ENCODE measurements at regions not wholly inside any gene's neighbourhood (a gene's known extent, or its start where the extent isn't known, plus 50 kb on each side); places are given as distances from the start of the nearest gene placed in this dataset.
"Not testable (repeated sequence)": the region's sequence is repeated elsewhere in the genome, so short reads cannot be mapped to it uniquely, and the experiment has no call there.

DNA sequence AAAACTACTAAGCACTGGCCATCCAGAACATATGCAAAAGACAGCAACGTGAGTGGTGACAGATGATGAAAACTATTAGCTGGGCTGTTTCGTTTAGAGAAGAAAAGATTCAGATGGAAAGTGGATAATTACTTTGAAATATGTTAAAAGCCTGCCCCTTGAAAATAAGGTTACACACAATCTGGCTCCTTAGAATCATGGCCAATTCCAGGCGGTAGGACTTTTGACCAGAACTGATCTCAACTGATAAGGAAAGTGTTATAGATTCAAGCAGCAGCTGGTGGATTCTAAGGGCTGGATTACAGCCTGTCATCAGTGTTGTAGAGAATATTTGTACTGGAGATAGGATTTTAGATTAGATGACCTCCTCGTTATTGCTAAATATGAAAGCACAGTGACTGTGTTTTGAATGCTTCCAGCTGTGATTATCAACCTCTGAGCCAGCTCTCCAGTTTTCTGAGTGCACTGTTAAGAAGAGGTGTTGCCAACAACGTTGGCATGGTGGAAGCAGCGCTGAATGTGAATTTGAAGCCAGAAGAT lies 75.1 kb downstream of the KBTBD2 start:
- not testable (repeated sequence) for DNase-seq

DNA sequence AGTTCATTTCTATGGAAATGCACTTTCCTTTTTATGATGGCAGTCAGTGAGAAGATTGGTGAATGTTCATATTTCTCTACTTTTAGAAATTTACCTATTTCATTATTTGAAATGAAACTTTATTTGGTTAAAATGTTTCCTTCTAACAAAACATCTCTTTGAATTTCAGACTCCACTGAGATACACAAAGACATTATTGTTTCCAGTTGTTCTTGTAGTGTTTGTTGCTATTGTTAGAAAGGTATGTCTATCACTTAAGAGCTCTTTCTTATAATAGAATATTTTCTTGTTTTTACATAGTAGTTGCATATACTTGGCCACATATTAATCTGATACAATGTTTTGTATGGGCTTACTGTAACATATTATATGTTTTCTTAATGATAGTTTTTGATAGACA lies 76.8 kb downstream of the KBTBD2 start:
- DNase-seq, result not testable (repeated sequence)

DNA sequence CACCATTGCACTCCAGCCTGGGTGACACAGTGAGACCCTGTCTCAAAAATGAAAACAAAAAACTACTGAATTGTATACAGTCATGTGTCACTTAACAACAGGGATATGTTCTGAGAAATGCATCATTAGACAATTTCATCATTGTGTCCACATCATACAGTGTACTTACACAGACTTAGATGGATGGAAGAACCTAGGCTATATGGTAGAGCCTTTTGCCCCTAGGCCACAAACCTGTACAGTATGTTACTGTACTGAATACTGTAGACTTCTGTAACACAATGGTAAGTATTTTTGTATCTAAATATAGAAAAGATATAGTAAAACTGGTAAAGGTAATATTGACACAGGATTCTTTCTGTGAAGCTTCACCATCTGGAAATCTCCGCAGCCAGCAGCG lies 81.7 kb downstream of the KBTBD2 start:
- DNase-seq, result no peak

DNA sequence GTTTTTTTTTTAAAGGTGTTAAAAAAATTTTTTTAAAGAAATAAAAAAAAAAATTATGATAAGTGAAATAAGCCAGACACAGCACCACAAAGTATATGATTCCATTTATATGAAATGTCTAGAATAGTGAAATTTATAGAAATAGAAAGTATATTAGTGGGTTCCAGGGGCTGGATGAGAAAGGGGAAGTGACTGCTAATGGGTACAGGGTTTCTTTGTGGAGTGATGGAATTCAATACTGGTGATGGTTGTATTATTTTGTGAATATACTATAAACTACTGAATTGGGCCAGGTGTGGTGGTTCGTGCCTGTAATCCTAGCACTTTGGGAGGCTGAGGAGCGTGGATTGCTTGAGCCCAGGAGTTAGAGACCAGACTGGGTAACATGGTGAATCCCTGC lies 82.2 kb downstream of the KBTBD2 start:
- no peak for DNase-seq

DNA sequence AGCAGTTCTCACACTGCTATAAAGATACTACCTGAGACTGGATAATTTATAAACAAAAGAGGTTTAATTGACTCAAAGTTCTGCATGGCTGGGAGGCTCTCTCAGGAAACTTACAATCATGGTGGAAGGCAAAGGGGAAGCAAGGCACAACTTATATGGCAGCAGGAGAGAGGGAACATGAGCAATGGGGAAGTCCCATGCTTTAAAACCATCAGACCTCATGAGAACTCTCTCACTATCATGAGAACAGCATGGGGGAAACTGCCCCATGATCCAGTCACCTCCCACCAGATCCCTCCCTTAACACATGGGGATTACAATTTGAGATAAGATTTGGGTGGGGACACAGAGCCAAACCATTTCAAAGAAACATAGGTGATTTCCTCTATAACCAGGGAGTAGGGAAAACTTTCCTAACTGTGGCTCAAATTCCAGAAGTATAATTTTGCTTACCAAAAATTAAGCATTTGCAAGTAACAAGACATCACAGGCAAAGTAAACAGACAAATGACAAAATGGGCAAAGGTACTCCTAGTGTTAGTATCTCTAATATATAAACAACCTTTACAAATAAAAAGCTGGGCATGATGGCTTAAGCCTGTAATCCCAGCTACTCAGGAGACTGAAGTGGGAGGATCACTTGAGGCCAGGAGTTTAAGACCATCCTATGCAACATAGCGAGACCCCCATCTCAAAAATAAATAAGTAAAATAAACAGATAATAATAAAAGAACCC lies 88.0 kb downstream of the KBTBD2 start:
- DNase-seq, result no peak

DNA sequence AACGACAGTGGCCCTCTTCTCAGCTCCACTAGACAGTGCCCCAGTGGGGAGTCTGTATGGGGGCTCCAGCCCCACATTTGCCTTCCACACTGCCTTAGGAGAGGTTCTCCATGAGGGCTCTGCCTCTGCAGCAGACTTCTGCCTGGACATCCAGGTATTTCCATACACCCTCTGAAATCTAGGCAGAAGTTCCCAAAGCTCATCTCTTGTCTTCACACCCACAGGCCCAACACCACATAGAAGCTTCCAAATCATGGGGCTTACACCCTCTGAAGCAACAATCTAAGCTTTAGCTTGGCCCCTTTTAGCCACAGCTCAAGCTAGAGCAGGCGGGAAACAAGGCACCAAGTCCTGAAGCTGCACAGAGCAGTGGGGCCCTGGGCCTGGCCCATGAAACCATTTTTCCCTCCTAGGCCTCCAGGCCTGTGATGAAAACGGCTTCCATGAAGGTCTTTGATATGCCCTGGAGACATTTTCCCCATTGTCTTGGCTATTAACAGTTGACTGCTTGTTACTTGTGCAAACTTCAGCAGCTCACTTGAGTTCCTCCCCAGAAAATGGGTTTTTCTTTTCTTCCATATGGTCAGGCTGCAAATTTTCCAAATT lies 89.2 kb downstream of the KBTBD2 start:
- no peak for DNase-seq

DNA sequence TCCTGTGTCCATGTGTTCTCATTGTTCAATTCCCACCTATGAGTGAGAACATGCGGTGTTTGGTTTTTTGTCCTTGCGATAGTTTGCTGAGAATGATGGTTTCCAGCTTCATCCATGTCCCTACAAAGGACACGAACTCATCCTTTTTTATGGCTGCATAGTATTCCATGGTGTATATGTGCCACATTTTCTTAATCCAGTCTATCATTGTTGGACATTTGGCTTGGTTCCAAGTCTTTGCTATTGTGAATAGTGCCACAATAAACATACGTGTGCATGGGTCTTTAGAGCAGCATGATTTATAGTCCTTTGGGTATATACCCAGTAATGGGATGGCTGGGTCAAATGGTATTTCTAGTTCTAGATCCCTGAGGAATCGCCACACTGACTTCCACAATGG lies 98.5 kb downstream of the KBTBD2 start:
- DNase-seq, result not testable (repeated sequence)

DNA sequence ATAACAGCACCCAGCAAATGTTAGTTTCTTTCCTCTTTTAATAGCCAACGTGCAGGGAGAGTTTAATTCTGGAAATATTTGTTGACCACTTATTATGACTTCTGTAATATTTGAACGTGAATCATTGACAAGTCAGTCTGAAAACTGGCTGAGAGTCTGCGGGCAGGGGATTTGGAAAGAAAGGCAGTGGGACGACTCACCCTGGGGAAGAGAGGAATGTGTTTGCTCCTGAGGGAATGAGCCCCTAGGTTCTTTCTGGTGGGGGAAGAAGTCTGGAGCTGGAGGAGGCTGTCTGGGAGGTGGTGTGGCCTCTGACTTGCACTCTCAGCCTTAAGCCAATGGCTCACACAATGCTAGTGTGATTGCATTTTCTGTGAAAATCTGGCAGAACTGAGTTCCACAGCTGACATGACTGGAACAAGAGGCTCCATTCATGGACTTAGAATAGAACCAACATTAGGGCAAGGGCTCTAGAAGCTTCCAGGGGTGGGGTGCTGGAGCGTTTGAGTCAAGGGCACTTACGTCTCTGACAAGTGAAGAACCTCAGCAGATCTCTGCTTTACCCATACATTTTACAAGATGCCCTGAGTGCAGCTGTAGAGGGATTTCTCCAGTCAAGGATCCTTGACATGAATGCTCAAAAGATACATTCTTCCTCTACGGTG lies 100.7 kb downstream of the KBTBD2 start:
- DNase-seq, result not testable (repeated sequence)

DNA sequence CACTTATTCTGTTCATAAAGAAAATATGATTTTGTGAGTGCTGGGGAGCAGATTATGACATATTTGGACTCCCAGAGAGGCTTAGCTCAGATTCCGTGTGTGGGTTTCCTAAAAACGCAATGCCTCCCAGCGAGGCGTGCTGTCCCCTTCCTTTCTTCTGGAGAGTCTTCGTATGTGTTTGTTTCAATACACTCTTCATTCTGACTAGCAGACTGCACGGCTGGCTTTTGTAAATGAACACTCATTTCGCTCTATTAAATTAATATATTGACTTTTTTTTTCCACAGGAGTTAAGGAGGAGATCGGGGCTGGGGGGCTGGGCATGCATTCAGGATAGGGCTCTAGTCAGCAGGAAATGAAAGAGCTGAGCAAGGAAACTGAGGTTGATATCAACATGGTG lies 102.3 kb downstream of the KBTBD2 start:
- DNase-seq, result not testable (repeated sequence)

DNA sequence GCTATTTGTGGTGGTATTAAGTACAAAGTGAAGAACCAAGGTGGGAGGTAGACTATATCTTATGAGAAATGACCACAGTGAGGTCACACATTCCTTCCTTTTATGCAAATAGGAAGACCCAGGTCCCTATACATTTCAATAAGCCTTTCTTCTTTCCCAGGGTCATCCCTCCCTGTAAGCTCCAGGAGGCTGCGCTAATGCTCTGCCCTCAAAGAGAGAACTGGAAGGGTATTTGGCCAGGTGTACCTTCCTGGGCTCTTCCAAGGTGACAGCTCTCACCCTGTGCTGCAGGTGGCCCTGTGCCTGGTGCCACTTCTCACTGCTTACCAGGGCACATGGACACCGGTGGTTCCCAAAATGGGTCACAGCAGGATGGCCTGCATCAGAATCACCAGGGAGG lies 103.4 kb downstream of the KBTBD2 start:
- DNase-seq, result not testable (repeated sequence)

DNA sequence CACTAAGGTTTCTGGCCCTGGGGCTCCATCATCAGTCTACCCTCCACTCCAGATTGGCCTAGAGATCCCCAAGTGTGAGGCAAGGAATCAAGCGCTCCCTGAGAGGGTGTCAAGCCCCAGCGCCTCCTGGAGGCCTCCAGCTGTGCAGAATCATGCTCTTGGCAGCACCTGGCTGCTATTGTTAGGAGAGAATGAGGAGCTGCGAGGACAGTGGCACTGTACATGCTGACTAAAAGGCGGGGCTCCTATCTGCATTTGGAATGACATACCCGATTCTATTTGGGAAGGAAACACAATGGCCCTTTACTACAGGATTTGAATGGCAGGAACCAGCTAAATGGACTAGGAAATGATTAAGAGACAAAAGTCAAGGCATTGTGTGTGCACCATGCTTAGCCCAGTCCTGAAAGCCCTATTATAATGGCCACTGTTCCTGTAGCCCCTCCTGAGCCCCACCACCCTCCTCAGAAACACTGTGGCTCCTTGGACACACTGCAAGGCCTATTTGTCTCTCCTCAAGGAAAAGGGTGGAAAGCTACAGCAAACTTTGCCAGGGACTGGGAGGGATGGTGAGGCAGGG lies 106.1 kb downstream of the KBTBD2 start:
- DNase-seq, result not testable (repeated sequence)

DNA sequence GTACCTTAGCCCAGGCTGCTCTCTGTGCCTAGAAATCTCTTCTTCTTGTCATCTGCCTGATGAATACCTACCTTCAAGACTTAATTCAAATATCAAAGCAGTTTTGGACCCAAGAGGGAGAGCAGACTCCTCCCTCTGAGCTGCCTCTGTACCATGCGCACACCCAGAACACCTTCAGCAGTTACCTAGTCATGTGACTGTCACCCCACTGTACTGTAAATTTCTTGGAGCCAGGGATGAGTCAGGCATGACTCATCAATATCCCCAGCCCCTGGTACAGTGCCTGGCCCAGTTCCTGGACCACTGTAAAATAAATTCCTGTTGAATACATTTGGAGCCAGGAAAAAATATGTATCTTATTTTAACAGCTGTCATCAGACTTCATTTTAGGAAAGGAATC lies 111.7 kb downstream of the KBTBD2 start:
- DNase-seq, result not testable (repeated sequence)

DNA sequence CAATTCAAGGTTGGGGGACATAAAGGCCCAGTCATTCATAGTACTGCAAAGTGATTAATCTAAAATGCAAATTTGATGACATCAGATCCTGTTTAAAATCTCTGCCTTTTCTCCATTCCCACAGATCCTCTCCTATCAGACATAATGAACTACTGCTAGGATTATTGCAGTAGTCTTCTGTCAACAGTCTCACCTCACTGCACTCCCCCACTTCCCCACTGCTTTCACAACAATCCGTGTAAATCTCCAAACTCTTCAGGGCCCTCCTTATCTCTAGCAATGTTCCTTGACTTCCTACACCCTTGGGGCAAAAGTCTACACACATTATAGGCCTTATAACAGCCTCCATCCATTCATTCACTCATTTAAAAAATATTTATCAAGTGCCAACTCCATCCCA lies 112.4 kb downstream of the KBTBD2 start:
- no peak for DNase-seq

DNA sequence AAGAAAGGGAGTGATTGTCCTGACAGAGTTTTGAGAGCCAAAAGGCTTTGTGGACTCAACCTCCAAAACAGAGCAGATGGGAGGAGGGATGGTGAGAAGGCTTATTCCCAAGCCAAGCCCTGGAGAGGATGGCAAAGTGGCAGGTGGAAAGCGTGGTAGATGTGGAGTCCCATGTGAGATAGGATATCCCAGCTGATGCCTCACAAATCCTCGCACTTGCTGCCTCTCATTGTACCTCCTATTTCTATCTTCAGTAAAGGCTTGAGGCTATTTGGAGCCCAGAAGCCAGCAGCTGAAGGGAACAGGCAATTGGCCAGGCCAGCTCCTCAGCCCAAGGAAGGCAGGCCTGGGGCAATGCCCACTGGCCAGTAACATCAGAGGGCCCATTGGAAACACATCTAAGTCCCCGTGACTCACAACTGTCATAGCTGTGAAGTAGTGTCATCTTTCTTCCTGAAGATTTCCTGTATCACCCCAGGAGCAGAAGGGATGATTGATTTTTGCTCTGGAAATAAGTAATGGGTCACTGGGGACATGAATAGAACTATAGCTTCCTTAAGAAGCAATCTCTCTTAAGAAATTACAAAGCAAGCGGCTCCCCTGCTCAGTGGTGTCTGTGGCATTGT lies 114.4 kb downstream of the KBTBD2 start:
- DNase-seq, result not testable (repeated sequence)

DNA sequence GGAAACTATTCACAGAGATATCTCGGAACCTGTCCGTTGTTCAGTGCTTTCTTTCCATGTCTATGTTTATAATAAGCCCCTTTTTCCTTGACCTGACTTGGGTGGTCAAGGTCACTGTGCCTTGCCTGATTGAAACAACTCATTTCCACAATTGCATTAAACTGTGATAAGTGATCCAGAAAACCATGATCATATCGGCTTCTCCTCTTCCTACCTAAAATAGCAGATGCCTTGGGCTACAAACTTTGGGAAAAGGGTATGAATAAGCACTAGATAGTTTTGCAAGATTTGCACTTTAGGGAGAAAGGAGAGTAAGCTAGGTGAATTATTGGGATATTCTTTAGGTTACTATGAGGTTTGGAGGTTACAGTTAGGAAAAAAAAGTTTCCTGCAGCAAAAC lies 115.2 kb downstream of the KBTBD2 start:
- not testable (repeated sequence) for DNase-seq

DNA sequence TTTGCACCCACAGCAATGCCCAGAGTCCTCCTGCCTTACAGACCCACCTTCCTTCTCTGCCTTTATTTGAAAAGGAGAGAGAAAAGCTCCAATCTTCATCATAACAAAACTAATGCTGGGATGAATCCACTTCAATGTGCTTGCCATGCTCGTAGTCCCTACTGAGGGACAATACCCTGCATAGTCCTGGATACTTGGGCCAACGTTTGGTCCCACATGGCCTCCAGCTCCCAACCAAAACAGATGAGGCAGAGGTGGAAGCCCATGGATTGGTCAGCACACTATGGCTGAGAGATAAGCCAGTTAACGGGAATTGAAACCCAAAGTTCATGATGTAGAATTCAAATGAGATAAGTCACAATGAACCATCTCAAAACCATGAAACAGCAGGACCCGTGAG lies 115.8 kb downstream of the KBTBD2 start:
- not testable (repeated sequence) for DNase-seq

DNA sequence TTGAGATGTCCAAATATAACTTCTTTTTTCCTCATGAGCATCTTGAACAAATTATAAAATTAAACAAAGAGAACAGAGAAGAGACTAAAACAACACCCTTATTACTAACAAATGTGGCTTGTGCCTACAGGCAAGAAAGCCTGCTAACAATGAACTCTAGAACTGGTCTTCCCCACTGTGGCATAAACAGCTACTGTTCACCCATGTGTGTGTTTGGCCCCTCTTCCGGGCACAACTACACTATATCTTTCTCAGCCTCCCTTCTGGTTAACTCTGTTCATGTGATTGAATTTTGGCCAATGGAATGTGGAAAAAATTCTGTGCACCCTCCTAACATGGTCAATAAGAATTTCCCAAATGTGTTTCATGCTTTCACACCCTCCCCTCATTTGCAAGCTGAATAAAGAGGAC lies 117.0 kb downstream of the KBTBD2 start:
- no peak for DNase-seq

DNA sequence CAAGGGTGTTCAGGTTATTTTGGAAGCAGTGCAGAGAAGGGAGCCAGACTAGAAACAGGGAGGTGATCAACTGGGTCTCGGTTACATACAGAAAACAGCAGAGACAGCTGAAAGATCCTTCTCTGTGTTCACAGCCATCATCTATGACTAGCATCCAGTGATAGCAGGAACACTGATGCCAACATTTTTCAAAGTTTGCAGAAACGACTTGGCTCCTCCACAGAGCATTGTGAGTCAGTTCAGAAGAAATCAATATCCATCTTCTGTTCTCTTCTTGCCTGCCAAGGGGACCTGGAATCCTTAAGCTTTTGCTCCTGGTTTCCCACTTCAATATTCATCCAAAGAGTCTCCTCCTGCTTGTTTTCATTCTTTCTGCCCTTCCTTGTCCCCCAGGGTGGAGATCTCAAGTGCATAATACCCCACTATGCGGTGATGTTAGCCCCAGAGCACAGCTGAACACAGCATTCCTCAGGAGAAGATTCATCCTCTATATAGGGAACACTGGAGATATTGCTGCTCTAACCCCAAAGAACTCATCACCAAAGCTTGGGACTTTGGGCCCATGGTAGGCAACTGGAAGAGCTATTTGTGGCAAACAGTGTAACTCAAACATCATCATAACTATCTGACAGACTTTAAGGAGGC lies 122.6 kb downstream of the KBTBD2 start:
- DNase-seq, result not testable (repeated sequence)

DNA sequence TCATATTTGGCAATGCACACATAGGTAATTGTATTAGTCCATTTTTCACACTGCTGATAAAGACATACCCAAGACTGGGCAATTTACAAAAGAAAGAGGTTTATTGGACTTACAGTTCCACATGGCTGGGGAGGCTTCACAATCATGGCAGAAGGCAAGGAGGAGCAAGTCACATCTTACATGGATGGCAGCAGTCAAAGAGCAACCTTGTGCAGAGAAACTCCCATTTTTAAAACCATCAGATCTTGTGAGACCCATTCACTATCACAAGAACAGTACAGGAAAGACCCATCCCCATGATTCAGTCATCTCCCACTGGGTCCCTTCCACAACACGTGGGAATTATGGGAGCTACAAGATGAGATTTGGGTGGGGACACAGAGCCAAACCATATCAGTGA lies 123.2 kb downstream of the KBTBD2 start:
- DNase-seq, result not testable (repeated sequence)

DNA sequence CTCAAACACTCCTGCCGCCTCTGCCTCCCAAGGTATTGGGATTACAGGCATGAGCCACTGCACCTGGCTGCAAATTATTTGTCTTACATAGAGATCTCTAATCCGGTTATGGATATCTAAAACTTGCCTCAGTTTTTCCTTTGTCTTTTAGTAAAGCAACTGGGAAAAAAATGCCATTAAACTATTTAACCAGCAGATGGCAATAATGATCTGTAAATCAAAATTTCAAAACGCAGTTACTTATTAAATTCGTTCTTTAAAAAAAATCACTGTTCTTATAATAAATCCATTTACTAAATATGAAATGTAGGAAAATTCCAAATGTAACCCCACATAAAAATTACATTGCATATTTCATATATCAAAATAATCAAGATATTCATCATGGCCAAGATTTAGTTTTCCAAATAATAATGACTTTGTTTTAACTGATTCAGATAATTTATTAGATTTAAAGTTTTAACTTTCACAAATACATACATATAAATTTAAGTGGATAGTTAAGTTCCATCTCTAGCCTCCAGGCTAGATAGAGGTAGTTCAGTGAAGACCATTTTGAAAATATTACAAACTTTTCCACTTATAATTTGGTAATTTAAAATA lies 125.8 kb downstream of the KBTBD2 start:
- not testable (repeated sequence) for DNase-seq

DNA sequence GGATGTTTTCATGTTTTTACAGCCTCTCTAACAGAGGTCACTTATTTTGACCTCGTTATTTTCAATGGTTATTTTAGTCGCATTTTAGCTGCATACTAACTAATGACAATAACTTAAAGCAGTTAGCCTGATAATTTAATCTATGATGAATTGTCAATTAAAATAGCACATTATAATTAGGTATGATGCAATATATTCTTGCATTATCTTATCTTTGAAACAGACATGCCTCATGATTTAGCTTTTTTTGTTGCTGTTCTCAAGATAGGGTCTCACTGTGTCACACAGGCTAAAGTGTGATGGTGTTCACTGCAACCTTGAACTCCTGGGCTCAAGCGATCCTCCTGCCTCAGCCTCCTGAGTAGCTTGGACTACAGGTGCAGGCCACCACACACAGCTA lies 126.4 kb downstream of the KBTBD2 start:
- no peak for DNase-seq

DNA sequence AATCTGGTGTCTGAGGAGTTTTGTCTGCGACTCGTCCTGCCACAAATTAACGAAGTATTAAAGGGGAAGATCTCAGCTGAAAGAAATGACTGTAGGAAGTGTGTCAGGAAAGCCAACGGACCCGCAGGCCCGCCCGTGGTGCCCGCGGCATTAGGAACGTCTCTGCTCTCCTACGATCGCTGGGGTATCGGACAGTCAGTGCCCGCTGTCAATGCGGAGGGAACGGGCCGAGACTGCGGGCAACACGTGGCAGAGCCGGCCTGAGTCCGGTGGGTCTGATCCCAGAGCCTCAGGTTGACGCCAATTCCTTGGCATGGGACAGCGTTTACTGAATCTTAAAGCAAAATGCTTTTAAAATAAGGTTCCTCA lies 128.7 kb downstream of the KBTBD2 start:
- DNase-seq, result peak; percentile 71

Measured in right kidney (tissue), 1 donor.